Thyroid gland (tissue), 4 donors: ENCODE measurements at regions not wholly inside any gene's neighbourhood (a gene's known extent, or its start where the extent isn't known, plus 50 kb on each side); places are given as distances from the start of the nearest gene placed in this dataset.

Experiments used
- DNase-seq, 2 donors: peaks; one replicate each; pipeline ENCODE4 v3.0.0-alpha.2; 2019
- H3K27ac ChIP-seq, 3 donors: fragments of 200-600 bp; sonication (generic); 1 replicate in 2 of 3; 2 replicates in 1 of 3; pipeline ENCODE4 v1.5.1; 2016 to 2019; ENCODE audit warnings: mild to moderate bottlenecking in 1 of 3, moderate library complexity in 1 of 3
- H3K27me3 ChIP-seq: fragments of 200-600 bp; sonication (generic); one replicate; pipeline ENCODE4 v1.5.1; 2019
- H3K36me3 ChIP-seq, 2 donors: fragments of 200-600 bp; sonication (generic); one replicate each; pipeline ENCODE4 v1.5.1; 2016 to 2019
- H3K4me1 ChIP-seq, 2 donors: fragments of 200-600 bp; sonication (generic); one replicate each; pipeline ENCODE4 v1.5.1; 2017 to 2019
- H3K4me3 ChIP-seq, 3 donors: fragments of 200-600 bp; sonication (generic); replicated peaks in 1 of 3; 1 replicate in 2 of 3; 2 replicates in 1 of 3; pipeline ENCODE4 v1.5.1; 2016; ENCODE audit warnings: mild to moderate bottlenecking in 1 of 3
- H3K9me3 ChIP-seq: fragments of 200-600 bp; sonication (generic); one replicate; pipeline ENCODE4 v1.5.1; 2017
- CTCF ChIP-seq, 6 experiments: fragments of 200-600 bp in 3 of 6; fragments of 450-650 bp in 3 of 6; sonication (generic) in 3 of 6; IDR thresholded peaks; one replicate each; pipeline ENCODE4 v1.5.1; 2016 to 2019; ENCODE audit warnings: antibody characterized with exemption in 6 of 6, mild to moderate bottlenecking in 2 of 6, inconsistent platforms in 1 of 6, moderate library complexity in 1 of 6
- POLR2A ChIP-seq, 2 donors: fragments of 450-650 bp; IDR thresholded peaks; one replicate each; pipeline ENCODE4 v1.6.1; 2017; ENCODE audit warnings: antibody characterized with exemption in 2 of 2, mild to moderate bottlenecking in 2 of 2, moderate library complexity in 1 of 2
- WGBS, 2 donors: methylation state at CpG; one replicate each; pipeline ENCODE4 v1.1.5; 2017; 5-methylcytosine and 5-hydroxymethylcytosine counted together
- intact Hi-C: fragments of 100-400 bp; cut with DNase I; formaldehyde crosslinking; loops from one replicate; pipeline ENCODE4 v1.15.1; 2023

- WGBS, 2 donors: 75 to 77% methylated on average over 5 of the region's 5 CpGs
Measured at GRCh38 chr5:27502236-27502635, 463.9 kb upstream of the CDH9 start.

GRCh38 chr5:27497491-27497890 is 459.1 kb upstream of the CDH9 start:
- TF ChIP-seq POLR2A (IDR thresholded peaks at IDR 0.05): no peak
- TF ChIP-seq CTCF (IDR thresholded peaks at IDR 0.05): no peak
- H3K27ac ChIP-seq: no peak overlapping the region
- no peaks in the 10 kb centered on the region for H3K9me3 ChIP-seq
- H3K27me3 ChIP-seq: no peaks in the 10 kb centered on the region
- no peak for DNase-seq
- H3K36me3 ChIP-seq: no peaks in the 10 kb centered on the region
- 72 to 80% methylated on average over 2 of the region's 2 CpGs for WGBS, 2 donors
- no peaks in the 10 kb centered on the region for H3K4me1 ChIP-seq
- intact Hi-C loops: no loop called here
- no peak overlapping the region for H3K4me3 ChIP-seq

More at GRCh38 chr5:27502236-27502635, 463.9 kb upstream of the CDH9 start:
- TF ChIP-seq POLR2A (IDR thresholded peaks at IDR 0.05) (no peak), CTCF (IDR thresholded peaks at IDR 0.05) (no peak)
- H3K27ac ChIP-seq: no peak overlapping the region
- H3K9me3 ChIP-seq: no peaks in the 10 kb centered on the region
- H3K4me1 ChIP-seq: no peaks in the 10 kb centered on the region
- H3K36me3 ChIP-seq: no peaks in the 10 kb centered on the region
- H3K27me3 ChIP-seq: no peaks in the 10 kb centered on the region
- DNase-seq: no peak
- no peak overlapping the region for H3K4me3 ChIP-seq
- intact Hi-C loops: no loop called here

- H3K9me3 ChIP-seq: no peaks in the 10 kb centered on the region
Measured at GRCh38 chr5:27494887-27495286, 456.5 kb upstream of the CDH9 start.

GRCh38 chr5:27491746-27492439 is 453.5 kb upstream of the CDH9 start:
- intact Hi-C loops: no loop called here
- Histone ChIP-seq H3K27me3 (no peaks in the 10 kb centered on the region), H3K4me1 (no peaks in the 10 kb centered on the region), H3K27ac (no peak overlapping the region), H3K36me3 (no peaks in the 10 kb centered on the region), H3K4me3 (no peak overlapping the region), H3K9me3 (no peaks in the 10 kb centered on the region)
- no peak for DNase-seq
- WGBS, 2 donors: 86 to 95% methylated on average over 3 of the region's 3 CpGs
- TF ChIP-seq CTCF (IDR thresholded peaks at IDR 0.05) (no peak), POLR2A (IDR thresholded peaks at IDR 0.05) (no peak)

More at GRCh38 chr5:27494887-27495286, 456.5 kb upstream of the CDH9 start:
- DNase-seq: no peak
- WGBS, 2 donors: 89 to 93% methylated on average over 2 of the region's 2 CpGs
- Histone ChIP-seq H3K4me1 (no peaks in the 10 kb centered on the region), H3K36me3 (no peaks in the 10 kb centered on the region), H3K27me3 (no peaks in the 10 kb centered on the region), H3K4me3 (no peak overlapping the region), H3K27ac (no peak overlapping the region)
- intact Hi-C loops: no loop called here
- TF ChIP-seq CTCF (IDR thresholded peaks at IDR 0.05): no peak
- no peak for TF ChIP-seq POLR2A (IDR thresholded peaks at IDR 0.05)

GRCh38 chr5:27491047-27491446 is 452.7 kb upstream of the CDH9 start:
- H3K36me3 ChIP-seq: no peaks in the 10 kb centered on the region
- 62 to 75% methylated on average over 2 of the region's 2 CpGs for WGBS, 2 donors
- DNase-seq: no peak
- no peak for TF ChIP-seq POLR2A (IDR thresholded peaks at IDR 0.05)
- no peak for TF ChIP-seq CTCF (IDR thresholded peaks at IDR 0.05)
- intact Hi-C loops: no loop called here
- H3K4me1 ChIP-seq: no peaks in the 10 kb centered on the region
- H3K9me3 ChIP-seq: no peaks in the 10 kb centered on the region
- no peaks in the 10 kb centered on the region for H3K27me3 ChIP-seq
- no peak overlapping the region for H3K27ac ChIP-seq
- H3K4me3 ChIP-seq: no peak overlapping the region
